ENCODE measurements at regions not wholly inside any gene's neighbourhood (a gene's known extent, or its start where the extent isn't known, plus 50 kb on each side); places are given as distances from the start of the nearest gene placed in this dataset.
"Not testable (repeated sequence)": the region's sequence is repeated elsewhere in the genome, so short reads cannot be mapped to it uniquely, and the experiment has no call there.

- intact Hi-C loops (cut with DNase I) = no loop called here
- H3K27me3 ChIP-seq = no peaks in the 10 kb centered on the region
- no peak overlapping the region for H3K27ac ChIP-seq
- no peaks in the 10 kb centered on the region for H3K4me1 ChIP-seq
- TF ChIP-seq CTCF (IDR thresholded peaks at IDR 0.05) = no peak
- TF ChIP-seq POLR2AphosphoS5 (IDR thresholded peaks at IDR 0.05; ENCODE audit: insufficient read depth in 1 of 2, low read depth in 1 of 2) = no peak
- TF ChIP-seq POLR2A (IDR thresholded peaks at IDR 0.05) = no peak
- H3K9me3 ChIP-seq = no peaks in the 10 kb centered on the region
- no peak overlapping the region for H3K4me3 ChIP-seq
- H3K36me3 ChIP-seq = no peaks in the 10 kb centered on the region
- peak in 1 of 2 donors; percentile 79 for DNase-seq (ENCODE audit: extremely low spot score in 2 of 2)
Measured at GRCh38 chr3:40754994-40755393, 230.2 kb downstream of the ZNF621 start.

GRCh38 chr3:40756500-40756899 lies 231.7 kb downstream of the ZNF621 start:
- DNase-seq (ENCODE audit: extremely low spot score in 2 of 2) = no peak
- TF ChIP-seq CTCF (IDR thresholded peaks at IDR 0.05) (no peak), POLR2AphosphoS5 (IDR thresholded peaks at IDR 0.05; ENCODE audit: insufficient read depth in 1 of 2, low read depth in 1 of 2) (no peak), POLR2A (IDR thresholded peaks at IDR 0.05) (no peak)
- Histone ChIP-seq H3K36me3 (no peaks in the 10 kb centered on the region), H3K9me3 (no peaks in the 10 kb centered on the region), H3K4me3 (no peak overlapping the region), H3K27me3 (no peaks in the 10 kb centered on the region), H3K4me1 (no peaks in the 10 kb centered on the region), H3K27ac (no peak overlapping the region)
- intact Hi-C loops (cut with DNase I) = no loop called here

GRCh38 chr3:40762771-40763170 lies 238.0 kb downstream of the ZNF621 start:
- H3K4me1 ChIP-seq; H3K4me3 ChIP-seq; H3K27ac ChIP-seq; intact Hi-C loops (cut with DNase I); DNase-seq (ENCODE audit: extremely low spot score in 2 of 2); H3K9me3 ChIP-seq; H3K36me3 ChIP-seq; H3K27me3 ChIP-seq: not testable (repeated sequence)

GRCh38 chr3:40763807-40764206 lies 239.0 kb downstream of the ZNF621 start:
- Histone ChIP-seq H3K36me3 (no peaks in the 10 kb centered on the region), H3K4me1 (peaks cover 6% of the 10 kb centered on the region), H3K4me3 (no peak overlapping the region), H3K9me3 (no peaks in the 10 kb centered on the region), H3K27ac (no peak overlapping the region), H3K27me3 (no peaks in the 10 kb centered on the region)
- peak in 1 of 2 donors; percentile 37 for DNase-seq (ENCODE audit: extremely low spot score in 2 of 2)
- intact Hi-C loops (cut with DNase I) = no loop called here
- TF ChIP-seq POLR2AphosphoS5 (IDR thresholded peaks at IDR 0.05; ENCODE audit: insufficient read depth in 1 of 2, low read depth in 1 of 2) (no peak), POLR2A (IDR thresholded peaks at IDR 0.05) (no peak), CTCF (IDR thresholded peaks at IDR 0.05) (no peak)

- Histone ChIP-seq H3K27ac (no peak overlapping the region), H3K36me3 (no peaks in the 10 kb centered on the region), H3K4me1 (peaks cover 6% of the 10 kb centered on the region), H3K4me3 (no peak overlapping the region), H3K9me3 (no peaks in the 10 kb centered on the region), H3K27me3 (no peaks in the 10 kb centered on the region)
- DNase-seq (ENCODE audit: extremely low spot score in 2 of 2) = no peak
- intact Hi-C loops (cut with DNase I) = no loop called here
- no peak for TF ChIP-seq CTCF (IDR thresholded peaks at IDR 0.05)
Measured at GRCh38 chr3:40764747-40765146, 240.0 kb downstream of the ZNF621 start.

- DNase-seq (ENCODE audit: extremely low spot score in 2 of 2) = no peak
- intact Hi-C loops (cut with DNase I) = no loop called here
Measured at GRCh38 chr3:40765884-40766283, 241.1 kb downstream of the ZNF621 start.

More at GRCh38 chr3:40765884-40766283, 241.1 kb downstream of the ZNF621 start:
- Histone ChIP-seq H3K36me3 (no peaks in the 10 kb centered on the region), H3K4me1 (peaks cover 9% of the 10 kb centered on the region), H3K9me3 (no peaks in the 10 kb centered on the region), H3K4me3 (no peak overlapping the region), H3K27me3 (no peaks in the 10 kb centered on the region), H3K27ac (no peak overlapping the region)
- TF ChIP-seq CTCF (IDR thresholded peaks at IDR 0.05) = no peak
- TF ChIP-seq POLR2AphosphoS5 (IDR thresholded peaks at IDR 0.05; ENCODE audit: insufficient read depth in 1 of 2, low read depth in 1 of 2) = peak in 1 of 2 donors; percentile 18
- TF ChIP-seq POLR2A (IDR thresholded peaks at IDR 0.05) = no peak
